SK-N-SH (cell line): ENCODE measurements at regions not wholly inside any gene's neighbourhood (a gene's known extent, or its start where the extent isn't known, plus 50 kb on each side); places are given as distances from the start of the nearest gene placed in this dataset.
A peak's percentile ranks its signal among the peaks of the same experiment; 100 is the strongest.

Experiments used
- CTCF ChIA-PET: fragments of 300-600, 350-600 bp; formaldehyde crosslinking; extraction: SDS; loops from one replicate; lab custom pipeline; 2021; lab: Yijun Ruan, JAX
- POLR2A ChIA-PET: fragments of 350-600 bp; sonication (Branson Sonifier 250); formaldehyde crosslinking; extraction: SDS; loops from one replicate; lab custom pipeline; 2020; ENCODE audit warnings: antibody characterized with exemption, inconsistent platforms; lab: Yijun Ruan, JAX
- DNase-seq: peaks from one replicate; pipeline ENCODE4 v3.0.0; 2012
- H2AFZ ChIP-seq: fragments of 200-600 bp; sonication (generic); 2 replicates; pipeline ENCODE4 v1.8.1; 2016; ENCODE audit warnings: antibody characterized with exemption, mild to moderate bottlenecking, low read depth
- H3F3A ChIP-seq: fragments of 200-600 bp; sonication (generic); replicated peaks from 2 replicates; pipeline ENCODE3; 2016; ENCODE audit warnings: antibody characterized with exemption, mild to moderate bottlenecking; ENCODE audit not compliant: insufficient read depth
- H3K27ac ChIP-seq, 2 experiments: fragments of 200-500 bp in 1 of 2; fragments of 200-600 bp in 1 of 2; sonication (Bioruptor generic) in 1 of 2; sonication (generic), shearing (Covaris generic) in 1 of 2; 2 replicates each; pipeline versions ENCODE4 v1.5.1 to v1.6.1; 2014 to 2016; ENCODE audit warnings: low read depth in 2 of 2, inconsistent platforms in 1 of 2, low read length in 1 of 2, mild to moderate bottlenecking in 1 of 2, mixed read lengths in 1 of 2
- H3K27me3 ChIP-seq: fragments of 200-600 bp; sonication (generic), shearing (Covaris generic); 2 replicates; pipeline ENCODE4 v1.6.1; 2016; ENCODE audit warnings: mixed run types; ENCODE audit not compliant: insufficient read depth
- H3K36me3 ChIP-seq, 2 experiments: fragments of 200-500 bp in 1 of 2; fragments of 200-600 bp in 1 of 2; sonication (Bioruptor generic) in 1 of 2; sonication (generic) in 1 of 2; replicated peaks in 1 of 2; 2 replicates each; pipeline versions ENCODE3 to v1.5.1; 2014 to 2016; ENCODE audit warnings: low read length in 1 of 2, mild to moderate bottlenecking in 1 of 2; ENCODE audit not compliant: insufficient read depth in 2 of 2, control insufficient read depth in 1 of 2
- H3K4me1 ChIP-seq, 2 experiments: fragments of 200-500 bp in 1 of 2; fragments of 200-600 bp in 1 of 2; sonication (Bioruptor generic) in 1 of 2; sonication (generic), shearing (Covaris generic) in 1 of 2; 2 replicates each; pipeline versions ENCODE4 v1.5.1 to v1.6.1; 2014 to 2016; ENCODE audit warnings: low read depth in 1 of 2, low read length in 1 of 2, mixed run types in 1 of 2; ENCODE audit not compliant: insufficient read depth in 2 of 2, control insufficient read depth in 1 of 2
- H3K4me2 ChIP-seq: fragments of 200-600 bp; sonication (generic), shearing (Covaris generic); 2 replicates; pipeline ENCODE4 v1.6.1; 2017; ENCODE audit warnings: mixed run types
- H3K4me3 ChIP-seq, 2 experiments: fragments of 200-500 bp in 1 of 2; fragments of 200-600 bp in 1 of 2; sonication (Bioruptor generic) in 1 of 2; sonication (generic), shearing (Covaris generic) in 1 of 2; 2 replicates each; pipeline versions ENCODE4 v1.5.1 to v1.8.1; 2014 to 2016; ENCODE audit warnings: low read depth in 2 of 2, inconsistent platforms in 1 of 2, low read length in 1 of 2, mild to moderate bottlenecking in 1 of 2, mixed read lengths in 1 of 2, moderate library complexity in 1 of 2
- H3K79me2 ChIP-seq: fragments of 200-600 bp; sonication (generic); 2 replicates; pipeline ENCODE4 v1.8.1; 2017; ENCODE audit warnings: mild to moderate bottlenecking; ENCODE audit not compliant: insufficient read depth
- H3K9ac ChIP-seq: fragments of 200-600 bp; sonication (generic); 2 replicates; pipeline ENCODE4 v1.6.1; 2017; ENCODE audit warnings: mixed run types
- H3K9me2 ChIP-seq: fragments of 200-600 bp; sonication (generic); 2 replicates; pipeline ENCODE4 v1.6.1; 2017; ENCODE audit warnings: mixed run types
- H3K9me3 ChIP-seq: fragments of 200-600 bp; sonication (generic); 2 replicates; pipeline ENCODE4 v1.6.1; 2017; ENCODE audit warnings: mixed run types, mild to moderate bottlenecking, moderate library complexity
- H4K20me1 ChIP-seq: fragments of 200-600 bp; sonication (generic); 2 replicates; pipeline ENCODE4 v1.6.1; 2017; ENCODE audit warnings: mild to moderate bottlenecking, mixed run types; ENCODE audit not compliant: insufficient read depth
- CHD2 ChIP-seq: fragments of 150-350 bp; IDR thresholded peaks from 2 replicates; pipeline ENCODE4 v1.6.1; 2018; ENCODE audit warnings: low read length; ENCODE audit not compliant: partially characterized antibody
- EP300 ChIP-seq, 2 experiments: IDR thresholded peaks; 2 replicates each; pipeline versions ENCODE4 v1.4.0 to v1.6.1; 2012; ENCODE audit warnings: borderline replicate concordance in 1 of 2, low read depth in 1 of 2, low read length in 1 of 2
- FOSL2 ChIP-seq: IDR thresholded peaks from 2 replicates; pipeline ENCODE4 v1.4.0; 2012; ENCODE audit warnings: low read depth, mild to moderate bottlenecking, moderate library complexity, borderline replicate concordance
- GATA2 ChIP-seq: sonication (generic); formaldehyde crosslinking; IDR thresholded peaks from 2 replicates; pipeline ENCODE4 v1.5.0; 2020; ENCODE audit warnings: mild to moderate bottlenecking, missing genetic modification reagents
- JUND ChIP-seq: IDR thresholded peaks from 2 replicates; pipeline ENCODE4 v1.4.0; 2012
- MXI1 ChIP-seq: IDR thresholded peaks from 2 replicates; pipeline ENCODE4 v1.6.1; 2012; ENCODE audit warnings: mild to moderate bottlenecking, low read depth, low read length, improper control_type of control experiment
- NFIC ChIP-seq: IDR thresholded peaks from 2 replicates; pipeline ENCODE4 v1.4.0; 2012; ENCODE audit warnings: borderline replicate concordance
- NRF1 ChIP-seq: IDR thresholded peaks from 2 replicates; pipeline ENCODE4 v1.6.1; 2012; ENCODE audit warnings: low read depth, mild to moderate bottlenecking, low read length
- POLR2AphosphoS5 ChIP-seq: IDR thresholded peaks from 2 replicates; pipeline ENCODE4 v1.6.1; 2012; ENCODE audit warnings: low read depth, low read length
- RCOR1 ChIP-seq: fragments of 150-350 bp; IDR thresholded peaks from 2 replicates; pipeline ENCODE4 v1.6.1; 2017; ENCODE audit warnings: antibody characterized with exemption, low read length
- RXRA ChIP-seq: IDR thresholded peaks from 2 replicates; pipeline ENCODE4 v1.4.0; 2012; ENCODE audit warnings: low read depth, mild to moderate bottlenecking, borderline replicate concordance
- SIN3A ChIP-seq: IDR thresholded peaks from 2 replicates; pipeline ENCODE4 v1.6.1; 2012; ENCODE audit warnings: low read depth, mild to moderate bottlenecking, low read length, moderate library complexity, borderline replicate concordance
- TCF12 ChIP-seq: IDR thresholded peaks from 2 replicates; pipeline ENCODE4 v1.4.0; 2012
- TEAD4 ChIP-seq: IDR thresholded peaks from 2 replicates; pipeline ENCODE4 v1.4.0; 2012; ENCODE audit warnings: mild to moderate bottlenecking, borderline replicate concordance; ENCODE audit not compliant: insufficient read depth
- WGBS: methylation state at CpG from one replicate; pipeline ENCODE4 v1.1.6; 2017; ENCODE audit warnings: low lambda C conversion rate; 5-methylcytosine and 5-hydroxymethylcytosine counted together
- TF ChIP-seq, protein P1 (sequence below): IDR thresholded peaks from 2 replicates; pipeline ENCODE4 v1.4.0; 2012; ENCODE audit warnings: low read depth
- TF ChIP-seq, protein P2 (sequence below): IDR thresholded peaks from 2 replicates; pipeline ENCODE4; 2012
- TF ChIP-seq, protein P3 (sequence below): fragments of 200-600 bp; sonication (generic); IDR thresholded peaks from 2 replicates; pipeline ENCODE4 v1.6.1; 2017; ENCODE audit warnings: antibody characterized with exemption, mild to moderate bottlenecking, moderate library complexity
- TF ChIP-seq, protein P4 (sequence below): fragments of 150-350 bp; IDR thresholded peaks from 2 replicates; pipeline ENCODE4 v1.6.1; 2017; ENCODE audit warnings: antibody characterized with exemption, low read length, low read depth, borderline replicate concordance

DNA sequence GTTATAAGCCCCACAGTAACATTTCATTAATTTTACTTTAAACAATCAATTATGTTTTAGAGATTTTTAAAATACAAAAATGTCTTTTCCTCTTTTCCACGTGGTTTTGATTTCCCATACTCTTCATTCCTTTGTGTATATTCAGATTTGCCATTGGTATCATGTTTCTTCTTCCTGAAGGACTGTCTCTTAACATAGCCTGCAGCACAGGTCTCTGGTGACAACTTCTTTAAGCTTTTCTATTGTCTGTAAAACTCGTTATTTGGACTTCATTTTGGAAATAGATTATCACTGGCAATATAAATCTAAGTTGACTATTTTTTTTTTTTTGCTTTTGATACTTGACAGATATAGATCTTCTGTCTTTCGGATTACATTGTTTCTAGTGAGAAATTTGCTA is 115.2 kb upstream of the KLHL29 start:
- no peaks in the 10 kb centered on the region for H3K79me2 ChIP-seq
- no peak for DNase-seq
- no peaks in the 10 kb centered on the region for H3K9me2 ChIP-seq
- H4K20me1 ChIP-seq, result no peaks in the 10 kb centered on the region
- H3K9ac ChIP-seq, result no peak overlapping the region
- POLR2A ChIA-PET, result no interaction called here
- no peak overlapping the region for H3K4me3 ChIP-seq
- H3K36me3 ChIP-seq, result no peaks in the 10 kb centered on the region
- H3K27me3 ChIP-seq, result no peaks in the 10 kb centered on the region
- WGBS, result 25% methylated on average over 3 of the region's 3 CpGs
- H2AFZ ChIP-seq, result peak overlapping the region; percentile 10; the same call in 1 of the 2 replicates
- peak overlapping the region; percentile 11; the same call in 1 of the 2 replicates for H3K4me2 ChIP-seq
- H3K27ac ChIP-seq, result peak overlapping the region in 1 of 2 experiments; percentile 6; a peak in 1 of 4 replicates
- peaks cover 5% of the 10 kb centered on the region for H3F3A ChIP-seq
- H3K4me1 ChIP-seq, result no peaks in the 10 kb centered on the region; a peak in 1 of 4 replicates
- CTCF ChIA-PET, result interaction anchor here (1.3 kb wide), 1 partner anchor 82 kb away, joined by 3 read pairs; no protein-coding TSS in a partner anchor
- TF ChIP-seq TCF12, result peak; percentile 66
- TF ChIP-seq, protein P1, sequence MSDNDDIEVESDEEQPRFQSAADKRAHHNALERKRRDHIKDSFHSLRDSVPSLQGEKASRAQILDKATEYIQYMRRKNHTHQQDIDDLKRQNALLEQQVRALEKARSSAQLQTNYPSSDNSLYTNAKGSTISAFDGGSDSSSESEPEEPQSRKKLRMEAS, result 0 out of 2 replicates have a peak, but pooled peaks have one; percentile 14
- TF ChIP-seq JUND, result peak; percentile 29; the same call in 1 of the 2 replicates
- peak; percentile 25; the same call in 1 of the 2 replicates for TF ChIP-seq FOSL2
- peak in 1 of 2 experiments; percentile 42; a peak in 1 of 4 replicates for TF ChIP-seq EP300 (IDR thresholded peaks at IDR 0.05; ENCODE audit: borderline replicate concordance in 1 of 2, low read depth in 1 of 2, low read length in 1 of 2)
- TF ChIP-seq, protein P2, sequence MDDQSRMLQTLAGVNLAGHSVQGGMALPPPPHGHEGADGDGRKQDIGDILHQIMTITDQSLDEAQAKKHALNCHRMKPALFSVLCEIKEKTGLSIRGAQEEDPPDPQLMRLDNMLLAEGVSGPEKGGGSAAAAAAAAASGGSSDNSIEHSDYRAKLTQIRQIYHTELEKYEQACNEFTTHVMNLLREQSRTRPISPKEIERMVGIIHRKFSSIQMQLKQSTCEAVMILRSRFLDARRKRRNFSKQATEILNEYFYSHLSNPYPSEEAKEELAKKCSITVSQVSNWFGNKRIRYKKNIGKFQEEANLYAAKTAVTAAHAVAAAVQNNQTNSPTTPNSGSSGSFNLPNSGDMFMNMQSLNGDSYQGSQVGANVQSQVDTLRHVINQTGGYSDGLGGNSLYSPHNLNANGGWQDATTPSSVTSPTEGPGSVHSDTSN, result peak; percentile 46; the same call in 1 of the 2 replicates
- TF ChIP-seq GATA2 (CRISPR knock-in tag), result no peak
- no peak for TF ChIP-seq CHD2
- no peaks in the 10 kb centered on the region; the same call in 1 of the 2 replicates for H3K9me3 ChIP-seq

DNA sequence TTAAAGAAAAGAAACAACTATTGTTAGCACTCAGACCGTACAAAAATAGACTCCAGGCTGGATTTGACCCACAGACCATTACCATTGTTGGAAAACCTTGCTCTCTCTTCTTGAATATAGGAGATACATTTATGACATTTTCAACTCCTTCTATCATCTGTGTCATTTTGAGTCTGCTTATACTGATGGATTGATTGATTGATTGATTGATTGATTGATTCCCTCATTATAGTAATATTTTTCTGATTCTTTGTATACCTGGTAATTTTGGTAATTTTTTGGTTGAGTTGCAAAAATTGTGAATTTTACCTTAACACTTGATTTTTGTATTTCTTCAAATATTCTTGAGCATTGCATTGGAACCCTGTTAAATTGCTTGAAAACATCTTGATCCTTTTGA is 114.2 kb upstream of the KLHL29 start:
- no peak overlapping the region for H2AFZ ChIP-seq
- no peaks in the 10 kb centered on the region for H3K79me2 ChIP-seq
- H3K4me2 ChIP-seq, result no peak overlapping the region
- H4K20me1 ChIP-seq, result no peaks in the 10 kb centered on the region
- H3F3A ChIP-seq, result peaks cover 5% of the 10 kb centered on the region
- ChIA-PET CTCF (interaction anchor here (1.3 kb wide), 1 partner anchor 81 kb away, joined by 3 read pairs; no protein-coding TSS in a partner anchor), POLR2A (no interaction called here)
- WGBS, result 45% methylated on average over 1 of the region's 1 CpG
- DNase-seq, result no peak
- H3K9ac ChIP-seq, result no peak overlapping the region
- TF ChIP-seq MXI1 (no peak), SIN3A (no peak), EP300 (IDR thresholded peaks at IDR 0.05; ENCODE audit: borderline replicate concordance in 1 of 2, low read depth in 1 of 2, low read length in 1 of 2) (no peak), TEAD4 (no peak), POLR2AphosphoS5 (no peak), RCOR1 (no peak), NRF1 (no peak), NFIC (no peak), RXRA (no peak)
- TF ChIP-seq, protein P3, sequence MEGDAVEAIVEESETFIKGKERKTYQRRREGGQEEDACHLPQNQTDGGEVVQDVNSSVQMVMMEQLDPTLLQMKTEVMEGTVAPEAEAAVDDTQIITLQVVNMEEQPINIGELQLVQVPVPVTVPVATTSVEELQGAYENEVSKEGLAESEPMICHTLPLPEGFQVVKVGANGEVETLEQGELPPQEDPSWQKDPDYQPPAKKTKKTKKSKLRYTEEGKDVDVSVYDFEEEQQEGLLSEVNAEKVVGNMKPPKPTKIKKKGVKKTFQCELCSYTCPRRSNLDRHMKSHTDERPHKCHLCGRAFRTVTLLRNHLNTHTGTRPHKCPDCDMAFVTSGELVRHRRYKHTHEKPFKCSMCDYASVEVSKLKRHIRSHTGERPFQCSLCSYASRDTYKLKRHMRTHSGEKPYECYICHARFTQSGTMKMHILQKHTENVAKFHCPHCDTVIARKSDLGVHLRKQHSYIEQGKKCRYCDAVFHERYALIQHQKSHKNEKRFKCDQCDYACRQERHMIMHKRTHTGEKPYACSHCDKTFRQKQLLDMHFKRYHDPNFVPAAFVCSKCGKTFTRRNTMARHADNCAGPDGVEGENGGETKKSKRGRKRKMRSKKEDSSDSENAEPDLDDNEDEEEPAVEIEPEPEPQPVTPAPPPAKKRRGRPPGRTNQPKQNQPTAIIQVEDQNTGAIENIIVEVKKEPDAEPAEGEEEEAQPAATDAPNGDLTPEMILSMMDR, result no peak
- TF ChIP-seq, protein P4, sequence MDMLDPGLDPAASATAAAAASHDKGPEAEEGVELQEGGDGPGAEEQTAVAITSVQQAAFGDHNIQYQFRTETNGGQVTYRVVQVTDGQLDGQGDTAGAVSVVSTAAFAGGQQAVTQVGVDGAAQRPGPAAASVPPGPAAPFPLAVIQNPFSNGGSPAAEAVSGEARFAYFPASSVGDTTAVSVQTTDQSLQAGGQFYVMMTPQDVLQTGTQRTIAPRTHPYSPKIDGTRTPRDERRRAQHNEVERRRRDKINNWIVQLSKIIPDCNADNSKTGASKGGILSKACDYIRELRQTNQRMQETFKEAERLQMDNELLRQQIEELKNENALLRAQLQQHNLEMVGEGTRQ, result no peak
- H3K9me3 ChIP-seq, result no peaks in the 10 kb centered on the region; the same call in 1 of the 2 replicates
- no peaks in the 10 kb centered on the region; a peak in 1 of 4 replicates for H3K4me1 ChIP-seq
- no peaks in the 10 kb centered on the region for H3K36me3 ChIP-seq
- no peak overlapping the region for H3K27ac ChIP-seq
- no peaks in the 10 kb centered on the region for H3K27me3 ChIP-seq
- H3K4me3 ChIP-seq, result no peak overlapping the region
- H3K9me2 ChIP-seq, result no peaks in the 10 kb centered on the region
